ENCODE measurements at regions not wholly inside any gene's neighbourhood (a gene's known extent, or its start where the extent isn't known, plus 50 kb on each side); places are given as distances from the start of the nearest gene placed in this dataset.

- no peak for DNase-seq (ENCODE audit: low read depth)
- no peak overlapping the region for H3K4me3 ChIP-seq (ENCODE audit: low read depth, low read length)
- TF ChIP-seq CTCF (conservative IDR thresholded peaks at IDR 0.05; ENCODE audit: low read depth, low read length), result no peak
These were observed 171.0 kb downstream of the KITLG start for GRCh38 chr12:88409257-88409656.

- H3K4me3 ChIP-seq (ENCODE audit: low read depth, low read length), result no peak overlapping the region
- no peak for TF ChIP-seq CTCF (conservative IDR thresholded peaks at IDR 0.05; ENCODE audit: low read depth, low read length)
- no peak for DNase-seq (ENCODE audit: low read depth)
These were observed 168.6 kb downstream of the KITLG start for GRCh38 chr12:88411689-88412088.

- DNase-seq (ENCODE audit: low read depth), result no peak
- H3K4me3 ChIP-seq (ENCODE audit: low read depth, low read length), result no peak overlapping the region
- no peak for TF ChIP-seq CTCF (conservative IDR thresholded peaks at IDR 0.05; ENCODE audit: low read depth, low read length)
These were observed 166.6 kb downstream of the KITLG start for GRCh38 chr12:88413646-88414045.

GRCh38 chr12:88416155-88416554 is 164.1 kb downstream of the KITLG start:
- H3K4me3 ChIP-seq (ENCODE audit: low read depth, low read length), result no peak overlapping the region

GRCh38 chr12:88416786-88417185 is 163.5 kb downstream of the KITLG start:
- TF ChIP-seq CTCF (conservative IDR thresholded peaks at IDR 0.05; ENCODE audit: low read depth, low read length), result no peak
- no peak for DNase-seq (ENCODE audit: low read depth)
- no peak overlapping the region for H3K4me3 ChIP-seq (ENCODE audit: low read depth, low read length)

More at GRCh38 chr12:88416155-88416554, 164.1 kb downstream of the KITLG start:
- DNase-seq (ENCODE audit: low read depth), result no peak
- no peak for TF ChIP-seq CTCF (conservative IDR thresholded peaks at IDR 0.05; ENCODE audit: low read depth, low read length)

- DNase-seq (ENCODE audit: low read depth), result no peak
- no peak for TF ChIP-seq CTCF (conservative IDR thresholded peaks at IDR 0.05; ENCODE audit: low read depth, low read length)
- no peak overlapping the region for H3K4me3 ChIP-seq (ENCODE audit: low read depth, low read length)
These were observed 162.7 kb downstream of the KITLG start for GRCh38 chr12:88417531-88417930.

GRCh38 chr12:88418856-88419497 is 161.3 kb downstream of the KITLG start:
- TF ChIP-seq CTCF (conservative IDR thresholded peaks at IDR 0.05; ENCODE audit: low read depth, low read length), result no peak

More at GRCh38 chr12:88418856-88419497, 161.3 kb downstream of the KITLG start:
- H3K4me3 ChIP-seq (ENCODE audit: low read depth, low read length), result peak overlapping the region; percentile 29
- peak; percentile 80 for DNase-seq (ENCODE audit: low read depth)
